Stimulated activated CD8-positive, alpha-beta memory T cell treated with anti-CD3 and anti-CD28 coated beads, Interleukin-7, amount 100 ng/mL, for 4 hours (primary cell): ENCODE measurements at regions not wholly inside any gene's neighbourhood (a gene's known extent, or its start where the extent isn't known, plus 50 kb on each side); places are given as distances from the start of the nearest gene placed in this dataset.
"Not testable (repeated sequence)": the region's sequence is repeated elsewhere in the genome, so short reads cannot be mapped to it uniquely, and the experiment has no call there.

Source experiments
- DNase-seq, 2 donors: peaks; one replicate each; pipeline ENCODE4 v3.0.0-alpha.2; 2020; ENCODE audit warnings: low read depth in 2 of 2

DNA sequence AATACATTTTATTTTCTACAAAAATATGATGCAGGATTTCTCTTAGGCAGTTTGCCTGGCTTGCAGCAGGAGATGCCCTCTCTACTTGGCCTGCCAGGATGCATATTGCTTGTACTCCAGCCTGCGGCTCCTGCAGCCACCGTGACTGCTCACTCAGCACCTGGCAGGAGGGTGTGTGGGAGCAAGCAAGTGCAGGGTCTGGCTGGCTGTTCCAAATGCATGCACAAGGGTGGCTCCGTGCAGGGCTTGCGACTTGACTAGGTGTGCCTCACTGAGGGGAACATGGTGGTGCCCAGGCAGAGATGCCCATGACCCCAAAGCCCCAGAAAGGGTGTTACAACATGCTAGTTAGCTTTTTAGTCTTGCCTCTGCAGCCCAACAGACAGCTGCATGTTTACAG lies 1240.2 kb upstream of the ALCAM start:
- no peak for DNase-seq

DNA sequence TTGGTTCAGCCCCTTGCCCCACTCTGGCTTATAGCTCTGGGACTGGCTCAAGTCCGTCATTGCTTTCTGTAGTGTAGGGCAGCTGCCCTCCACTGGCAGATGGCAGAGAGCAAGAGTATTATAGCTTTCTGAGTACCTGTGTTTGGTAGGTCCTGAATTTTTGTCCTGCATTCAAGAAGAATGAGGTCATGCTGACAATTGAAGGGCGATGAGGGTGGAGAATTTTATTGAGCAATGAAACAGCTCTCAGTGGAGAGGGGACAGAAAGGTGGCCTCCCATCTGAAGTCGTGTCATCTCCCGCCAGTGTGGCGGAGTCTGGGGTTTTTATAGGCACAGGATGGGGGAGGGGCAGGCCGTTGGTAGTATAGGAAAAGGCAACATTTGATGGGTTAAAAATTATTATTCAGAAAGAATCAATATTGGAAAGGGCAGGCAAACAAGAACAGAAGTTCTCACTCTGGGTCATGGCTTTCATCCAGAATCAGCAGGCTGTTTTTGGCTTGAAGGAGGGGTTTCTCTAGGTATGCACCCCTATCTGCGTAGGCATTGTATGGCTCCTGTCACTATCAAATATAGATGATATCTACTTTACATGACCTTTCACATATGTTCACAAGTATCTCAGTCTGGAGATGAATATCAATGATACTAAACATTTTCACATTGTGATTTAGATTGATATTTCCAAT lies 1239.7 kb upstream of the ALCAM start:
- DNase-seq = no peak

DNA sequence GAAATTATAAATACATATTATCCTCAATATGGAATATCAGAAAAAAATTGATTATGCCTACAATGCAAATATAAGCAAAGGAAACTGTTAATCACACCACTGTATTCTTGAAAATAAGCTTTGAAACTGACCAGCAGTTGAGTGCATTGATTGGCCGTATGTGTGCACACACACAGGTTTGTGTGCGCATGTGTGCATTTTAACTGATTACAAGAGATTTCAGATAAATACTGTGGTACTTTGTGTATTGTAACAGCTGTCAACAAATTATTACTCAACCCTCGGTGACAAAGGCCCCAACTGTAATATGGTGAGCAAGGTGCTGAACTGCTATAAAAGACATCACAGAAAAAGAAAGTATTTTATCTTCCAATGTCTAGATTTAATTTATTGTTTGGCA lies 1238.9 kb upstream of the ALCAM start:
- no peak for DNase-seq

DNA sequence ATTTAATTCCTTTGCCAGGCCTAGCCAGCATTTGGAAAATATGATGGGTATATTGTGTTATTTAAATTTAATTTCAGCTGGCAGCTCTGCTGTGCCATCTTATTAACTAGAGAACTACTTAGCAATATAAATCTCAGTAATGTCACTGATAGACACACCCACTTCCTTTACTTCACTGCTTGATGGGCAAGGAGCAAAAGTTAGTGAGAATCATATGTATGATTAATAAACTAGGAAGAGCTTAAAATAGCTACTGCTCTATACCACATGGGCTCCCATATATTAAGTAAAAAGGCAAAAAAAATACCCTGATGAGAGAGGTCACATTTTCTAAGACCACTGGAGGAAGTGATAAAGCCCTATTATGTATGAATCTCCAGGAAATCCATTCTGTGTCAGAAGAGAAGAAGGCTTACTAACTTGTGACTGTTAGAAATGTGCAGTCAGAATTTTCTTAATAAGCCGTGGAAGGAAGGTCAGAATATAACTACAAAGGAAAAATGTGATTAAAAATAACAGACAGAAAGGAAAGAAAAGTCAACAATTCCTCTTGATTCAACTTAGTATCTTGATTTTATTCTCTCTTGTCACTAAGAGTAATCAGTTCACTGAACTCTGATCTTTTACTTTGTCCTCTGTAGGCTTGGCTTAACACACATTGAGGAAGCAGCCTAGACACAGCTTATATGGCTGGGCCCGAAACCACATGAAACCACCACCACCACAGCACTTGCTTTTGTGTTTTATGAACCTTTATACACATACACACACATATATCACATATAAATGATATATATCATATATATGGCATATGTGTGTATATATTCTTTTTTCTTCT lies 1233.9 kb upstream of the ALCAM start:
- DNase-seq = no peak

DNA sequence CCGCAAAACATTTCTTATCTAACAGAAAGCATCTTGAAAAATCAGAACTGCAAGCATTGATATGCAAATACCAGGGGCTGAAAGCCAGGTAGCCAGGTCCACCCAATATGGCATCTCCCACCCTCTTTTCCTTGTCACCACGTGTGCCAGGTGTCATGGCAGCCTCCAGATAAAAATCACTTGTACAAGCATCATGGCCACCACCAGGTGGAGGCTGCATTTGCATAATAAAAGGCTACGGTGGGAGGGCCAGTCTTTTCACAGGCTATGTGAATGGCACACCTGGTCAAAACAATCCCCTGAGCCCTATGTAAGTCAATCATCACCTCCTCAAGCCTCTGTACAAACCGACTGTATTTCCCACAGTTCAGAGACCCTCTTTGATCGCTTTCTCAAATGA lies 1233.1 kb upstream of the ALCAM start:
- DNase-seq = no peak

DNA sequence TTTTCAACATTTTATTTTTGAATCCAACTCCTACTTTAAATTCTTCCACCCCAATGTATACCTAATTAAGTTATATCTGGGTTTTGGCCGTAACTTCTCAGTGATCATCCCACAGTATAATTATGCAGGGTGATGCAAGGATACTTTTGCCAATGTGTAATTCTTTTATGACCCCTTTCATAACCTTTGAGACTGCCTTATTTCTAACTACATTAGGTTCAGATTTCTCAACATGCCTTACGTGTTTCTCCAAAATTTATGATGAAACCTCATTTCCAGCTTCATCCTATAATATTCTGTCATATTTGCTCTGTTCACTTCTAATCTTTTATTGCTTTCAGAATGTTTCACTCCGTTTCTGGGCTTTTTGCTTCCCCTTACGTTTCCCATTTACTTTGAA lies 1229.6 kb upstream of the ALCAM start:
- no peak for DNase-seq

DNA sequence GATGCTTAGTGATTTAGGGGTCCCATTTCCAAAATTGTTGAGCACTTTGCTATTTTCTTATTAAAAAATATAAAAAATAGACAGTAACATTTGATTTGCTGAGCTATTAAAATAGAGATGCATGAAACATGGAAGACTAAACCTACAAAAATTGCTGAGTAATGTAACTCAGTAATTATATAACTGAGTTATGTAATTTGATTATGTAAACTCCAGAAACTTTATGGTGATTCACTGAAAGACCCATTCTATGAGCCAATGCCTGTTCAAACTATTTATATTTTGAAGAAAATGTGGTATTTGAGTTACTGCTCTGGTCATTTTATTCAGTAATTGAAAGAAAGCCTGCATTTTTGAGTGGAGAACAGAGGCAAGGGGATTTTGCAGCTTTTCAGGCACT lies 1221.5 kb upstream of the ALCAM start:
- DNase-seq = no peak

DNA sequence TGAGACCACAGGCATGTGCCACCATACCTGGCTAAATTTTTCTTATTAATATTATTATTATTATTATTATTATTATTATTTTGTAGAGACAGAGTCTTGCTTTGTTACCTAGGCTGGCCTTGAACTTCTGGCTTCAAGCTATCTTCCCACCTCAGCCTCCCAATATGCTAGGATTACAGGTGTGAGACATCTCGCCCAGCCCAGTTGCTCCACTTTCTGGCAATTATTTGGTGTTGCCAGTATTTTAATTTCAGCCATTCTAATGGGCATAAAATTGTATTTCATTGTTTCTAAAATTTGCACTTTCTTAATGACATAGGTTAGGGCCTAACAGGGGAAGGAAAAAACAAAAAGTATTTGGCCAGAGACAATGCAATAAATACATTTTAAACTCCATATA lies 1217.6 kb upstream of the ALCAM start:
- no peak for DNase-seq

DNA sequence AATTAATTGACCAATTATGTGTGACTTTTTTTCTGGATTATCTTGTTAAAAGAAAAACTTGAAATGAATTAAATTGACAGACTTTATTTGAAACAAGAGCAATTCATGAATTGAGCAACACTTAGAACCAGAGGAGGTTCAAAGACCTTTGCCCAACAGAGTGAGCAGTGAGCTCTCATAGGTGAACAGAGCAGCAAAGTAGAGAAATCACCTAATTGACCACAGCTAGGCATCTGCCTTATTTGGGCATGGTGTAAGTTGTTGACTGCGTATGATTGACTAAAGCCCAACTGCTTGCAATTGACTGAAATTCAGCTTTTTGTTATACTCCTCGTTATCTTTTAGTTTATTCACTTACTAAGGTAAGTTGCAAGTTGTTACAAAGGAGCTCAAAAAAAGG lies 1216.0 kb upstream of the ALCAM start:
- DNase-seq = no peak

DNA sequence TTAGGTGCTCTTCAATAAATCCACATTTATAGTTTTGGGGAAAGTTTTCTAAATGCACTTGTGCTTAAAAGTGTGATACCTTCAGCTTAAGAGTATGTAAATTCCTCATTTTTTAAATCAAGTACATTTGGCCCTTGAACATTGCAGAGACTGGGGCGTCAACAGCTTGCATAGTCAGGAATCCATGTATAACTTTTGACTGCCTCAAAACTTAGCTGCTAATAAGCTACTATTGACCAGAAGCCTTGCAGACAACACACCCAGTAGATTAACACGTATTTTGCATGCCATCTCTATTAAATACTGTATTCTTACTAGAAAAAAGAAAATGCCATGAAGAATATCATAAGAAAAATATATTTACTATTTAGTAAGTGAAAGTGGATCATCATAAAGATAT lies 1211.8 kb upstream of the ALCAM start:
- no peak for DNase-seq

DNA sequence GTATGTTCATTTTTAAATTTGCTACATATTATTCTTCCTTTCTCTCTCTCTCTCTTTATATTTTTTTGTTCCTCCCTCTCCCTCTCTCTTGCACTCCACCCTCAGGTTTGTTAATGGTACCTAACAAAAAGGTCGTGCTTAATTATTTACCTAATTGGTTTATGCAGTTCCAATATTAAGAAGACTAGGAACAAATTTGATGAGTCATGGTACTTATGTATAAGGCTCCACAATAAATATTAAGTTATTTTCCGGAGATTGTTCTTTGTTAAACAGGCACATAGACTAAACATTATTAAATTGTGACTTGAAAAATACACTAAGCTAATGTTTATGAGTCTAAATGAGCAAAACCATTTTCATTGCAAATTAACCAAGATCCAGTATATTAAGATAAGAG lies 1200.8 kb upstream of the ALCAM start:
- no peak for DNase-seq

DNA sequence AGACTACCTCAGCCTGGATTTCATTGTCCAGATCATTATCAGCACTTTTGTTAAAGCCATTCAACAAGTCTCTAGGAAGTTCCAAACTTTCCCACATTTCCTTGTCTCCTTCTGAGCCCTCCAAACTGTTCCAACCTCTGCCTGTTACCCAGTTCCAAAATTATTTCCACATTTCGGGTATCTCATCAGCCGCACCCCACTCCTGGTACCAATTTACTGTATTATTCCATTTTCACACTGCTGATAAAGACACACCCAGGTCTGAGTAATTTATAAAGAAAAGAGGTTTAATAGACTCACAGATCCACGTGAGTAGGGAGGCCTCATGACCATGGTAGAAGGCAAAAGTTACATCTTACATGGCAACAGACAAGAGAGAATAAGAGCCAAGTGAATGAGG lies 1198.3 kb upstream of the ALCAM start:
- no peak for DNase-seq

DNA sequence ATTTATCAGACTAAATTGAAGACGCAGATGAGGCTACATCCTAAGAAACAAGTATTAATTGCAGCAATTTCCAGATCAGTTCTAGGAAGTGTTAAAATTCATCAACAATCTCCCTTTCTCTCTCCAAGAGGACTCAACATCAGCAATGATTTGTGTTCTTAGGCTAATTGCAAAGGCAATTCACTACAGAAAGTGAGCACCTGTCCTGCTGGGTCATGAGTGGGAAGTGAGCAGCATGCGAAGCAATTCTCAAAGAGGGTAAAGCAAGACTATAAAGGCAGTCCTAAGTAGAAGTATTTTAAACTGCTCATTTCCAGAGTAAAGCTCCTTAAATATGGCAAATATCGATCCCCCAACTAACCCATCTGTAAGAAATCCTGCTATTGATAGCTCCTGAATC lies 1191.0 kb upstream of the ALCAM start:
- no peak for DNase-seq

DNA sequence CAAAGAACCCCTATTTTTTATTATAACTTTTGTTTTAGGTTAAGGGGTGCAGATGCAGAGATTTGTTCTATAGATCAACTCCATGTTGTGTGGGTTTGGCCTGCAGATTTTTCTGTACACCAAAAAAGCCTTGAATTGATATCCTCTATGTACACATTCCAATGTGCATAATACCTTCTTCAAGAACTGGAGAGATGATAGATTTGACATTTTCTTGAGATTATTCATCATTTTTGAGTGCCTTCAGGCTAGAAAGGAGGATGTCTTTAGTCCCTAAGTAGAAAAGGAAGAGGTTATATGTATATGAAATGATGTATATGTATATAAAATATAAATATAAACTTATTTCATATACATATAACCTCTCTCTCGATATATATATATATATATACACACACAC lies 1190.0 kb upstream of the ALCAM start:
- DNase-seq = no peak

DNA sequence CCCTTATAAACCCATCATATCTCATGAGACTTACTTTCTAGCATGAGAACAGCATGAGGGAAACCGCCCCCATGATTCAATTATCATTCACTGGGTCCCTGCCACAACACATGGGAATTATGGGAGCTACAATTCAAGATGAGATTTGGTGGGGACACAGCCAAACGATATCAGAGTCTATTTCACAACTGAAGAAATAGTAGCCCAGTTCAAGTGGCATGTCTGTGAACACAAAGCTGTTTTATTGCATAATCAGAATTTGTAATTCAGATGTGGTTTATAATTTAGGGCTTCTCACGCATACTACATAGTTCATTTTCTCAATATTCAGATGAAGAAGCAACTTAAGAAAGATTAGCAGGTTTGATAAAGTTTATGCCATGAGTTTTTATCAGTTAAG lies 1188.0 kb upstream of the ALCAM start:
- no peak for DNase-seq

DNA sequence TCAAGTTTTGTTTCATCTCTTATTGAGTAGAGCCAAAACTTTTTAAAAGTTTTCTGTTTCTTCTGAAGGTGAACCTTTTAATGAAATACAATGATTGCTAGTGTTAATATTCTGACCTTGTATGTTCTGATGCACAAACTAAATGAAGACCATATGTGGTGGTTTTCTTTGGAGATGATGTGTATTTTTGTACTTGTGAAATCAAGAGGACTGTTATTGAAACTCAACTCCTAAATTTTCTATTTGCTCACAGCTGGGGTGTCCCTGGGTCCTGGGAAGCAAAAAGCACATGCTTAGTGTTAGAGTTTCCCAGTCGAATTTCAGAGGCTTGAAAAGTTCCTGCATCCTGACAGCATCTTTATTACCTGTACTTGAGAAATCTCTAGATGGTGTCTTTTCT lies 1185.8 kb upstream of the ALCAM start:
- no peak for DNase-seq

DNA sequence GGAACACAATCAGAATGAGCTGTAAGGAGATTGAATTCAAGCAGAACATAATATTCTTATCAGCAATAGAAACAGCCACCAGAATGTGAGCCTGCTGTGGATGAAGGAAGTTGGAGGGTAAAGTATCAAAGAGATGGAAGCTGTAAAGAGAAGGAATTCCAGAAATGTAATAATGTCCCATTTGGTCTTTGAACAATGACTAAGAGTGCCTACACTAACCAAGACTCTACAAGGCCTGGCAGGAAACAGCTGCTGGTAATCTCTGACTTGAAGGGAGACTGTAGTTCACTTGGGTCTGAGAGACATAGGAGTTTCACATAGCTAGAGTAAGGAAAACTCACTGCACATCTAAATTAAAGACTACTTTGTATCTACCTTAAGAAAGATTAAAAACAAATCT lies 1176.0 kb upstream of the ALCAM start:
- no peak for DNase-seq

DNA sequence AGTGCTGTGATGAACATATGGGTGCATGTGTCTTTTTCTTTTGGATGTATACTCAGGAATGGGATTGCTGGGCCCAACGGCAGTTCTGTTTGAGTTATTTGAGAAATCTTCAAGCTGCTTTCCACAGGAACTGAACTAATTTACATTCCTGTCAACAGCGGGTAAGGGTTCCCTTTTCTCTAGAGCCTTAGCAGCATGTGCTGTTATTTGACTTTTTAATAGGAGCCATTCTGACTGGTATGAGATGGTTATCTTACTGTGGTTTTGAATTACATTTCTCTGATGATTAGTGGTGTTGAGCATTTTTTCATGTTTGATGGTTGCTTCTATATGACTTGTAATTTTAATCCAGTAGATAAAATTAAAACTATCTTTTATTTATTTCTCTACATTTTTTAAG lies 1168.6 kb upstream of the ALCAM start:
- no peak for DNase-seq

DNA sequence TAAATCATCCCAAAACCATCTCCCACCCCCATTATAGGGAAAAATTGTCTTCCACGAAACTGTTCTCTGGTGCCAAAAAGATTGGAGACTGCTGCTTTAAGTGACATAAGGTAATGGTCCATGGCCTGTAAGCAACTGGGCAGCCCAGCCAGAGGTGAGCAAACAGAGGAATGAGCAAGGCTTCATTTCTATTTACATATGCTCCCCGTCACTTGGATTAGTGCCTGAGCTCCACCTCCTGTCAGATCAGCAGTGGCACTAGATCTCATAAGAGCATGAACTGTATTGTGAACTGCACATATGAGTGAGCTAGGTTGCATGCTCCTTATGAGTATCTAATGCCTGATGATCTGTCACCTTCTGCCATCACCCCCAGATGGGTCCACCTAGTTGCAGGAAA lies 1159.8 kb upstream of the ALCAM start:
- DNase-seq = no peak

DNA sequence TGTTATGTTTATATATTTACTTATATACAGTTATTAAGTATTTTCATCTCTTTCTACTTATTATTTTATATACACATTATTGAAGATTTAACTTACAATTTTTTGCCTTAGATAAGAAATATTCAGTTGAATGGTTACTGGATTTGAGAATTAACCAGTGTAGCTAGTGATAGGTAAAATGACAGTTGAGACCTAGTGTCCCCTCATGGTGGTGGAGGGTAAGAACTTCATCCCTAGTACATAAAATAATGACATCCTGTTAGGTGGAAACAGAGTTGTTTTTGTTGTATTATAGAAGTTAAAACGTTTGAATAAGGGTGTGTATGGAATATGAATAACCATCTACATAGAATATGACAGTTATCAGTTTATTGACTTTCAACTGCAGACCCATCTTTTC lies 1152.4 kb upstream of the ALCAM start:
- DNase-seq = no peak

DNA sequence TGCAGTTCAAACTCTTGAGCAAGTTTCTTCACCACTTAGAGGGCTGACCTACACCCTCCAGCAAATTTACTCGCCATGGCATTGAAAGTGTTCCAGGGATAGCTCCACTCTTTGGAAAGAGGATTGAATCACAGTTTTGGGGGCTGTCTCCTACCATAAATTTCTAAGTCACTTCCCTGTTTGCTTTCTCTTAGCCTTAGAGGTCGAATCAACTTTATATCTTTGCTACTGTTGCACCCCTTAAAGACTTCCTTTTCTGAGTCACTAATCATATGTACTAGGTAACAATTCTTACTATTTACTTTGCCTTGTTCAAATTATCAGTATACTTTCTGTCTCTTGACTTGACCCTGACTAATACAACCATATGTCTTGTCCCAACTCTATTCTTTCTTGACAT lies 1151.8 kb upstream of the ALCAM start:
- DNase-seq = no peak

DNA sequence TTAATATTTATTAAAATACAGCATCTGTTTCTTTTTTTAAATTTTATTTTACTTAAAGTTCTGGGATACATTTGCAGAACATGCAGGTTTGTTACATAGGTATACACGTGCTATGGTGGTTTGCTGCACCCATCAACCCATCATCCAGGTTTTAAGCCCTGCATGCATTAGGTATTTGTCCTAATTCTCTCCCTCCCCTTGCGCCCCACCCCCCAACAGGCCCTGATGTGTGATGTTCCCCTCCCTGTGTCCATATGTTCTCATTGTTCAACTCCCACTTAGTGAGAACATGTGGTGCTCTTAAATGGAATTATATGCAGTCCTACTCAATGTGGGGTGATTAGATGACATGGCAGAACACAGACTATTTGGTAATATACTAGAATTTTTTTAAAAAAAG lies 1147.7 kb upstream of the ALCAM start:
- DNase-seq = not testable (repeated sequence)

DNA sequence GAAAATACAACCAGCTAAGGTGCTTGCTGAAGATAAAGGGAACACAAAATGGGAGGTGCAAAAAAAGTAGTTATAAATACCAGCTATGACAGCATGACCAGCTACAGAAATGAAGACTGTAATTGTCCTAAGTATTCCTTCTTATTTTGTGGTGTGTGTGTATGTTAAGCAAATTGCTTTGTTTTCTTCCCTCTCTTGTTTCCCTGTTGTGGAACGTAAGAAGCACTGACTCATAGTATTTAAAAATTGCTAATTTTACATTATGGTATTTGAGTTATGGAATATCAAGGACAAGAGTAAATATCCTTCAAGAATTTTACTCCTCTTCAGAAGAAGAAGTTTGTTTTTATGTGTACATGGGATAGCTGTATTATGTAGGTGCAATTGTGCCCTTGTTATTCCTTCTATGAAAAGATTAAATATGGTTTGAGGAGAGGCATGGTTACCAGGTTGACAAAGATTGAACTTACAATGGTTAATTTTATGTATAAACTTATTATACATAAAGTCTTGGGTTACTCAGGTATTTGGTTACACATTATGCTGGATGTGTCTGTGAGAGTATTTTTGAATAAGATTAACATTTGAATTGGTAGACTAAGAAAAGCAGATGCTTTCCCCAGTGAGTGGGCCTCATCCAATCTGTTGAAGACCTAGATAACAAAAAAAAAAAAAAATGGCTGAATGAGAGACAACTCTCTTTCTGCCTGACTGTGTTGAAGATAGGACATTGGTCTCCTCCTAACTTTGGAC lies 1132.1 kb upstream of the ALCAM start:
- no peak for DNase-seq
